ENCODE measurements at regions not wholly inside any gene's neighbourhood (a gene's known extent, or its start where the extent isn't known, plus 50 kb on each side); places are given as distances from the start of the nearest gene placed in this dataset.

DNA sequence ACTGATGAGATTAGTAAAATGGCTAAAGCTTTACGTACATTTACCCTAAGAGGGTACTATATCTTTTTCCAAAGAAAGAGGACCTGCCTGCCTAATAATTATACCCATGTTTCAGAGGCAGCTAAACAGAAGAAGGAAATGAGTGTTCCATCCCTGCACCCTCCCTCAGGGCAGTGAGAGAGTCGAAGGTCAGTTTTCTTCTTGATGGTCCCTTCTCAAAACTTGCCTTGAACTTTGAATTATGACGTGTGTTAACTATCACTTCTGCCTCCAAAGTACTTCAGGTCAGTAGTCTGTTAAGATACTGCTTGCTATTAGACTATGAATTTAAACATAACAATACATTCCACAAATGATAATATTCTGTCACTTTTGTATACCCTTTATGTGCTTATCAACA lies 294.8 kb upstream of the CHRM3 start:
- TF ChIP-seq, protein P1, sequence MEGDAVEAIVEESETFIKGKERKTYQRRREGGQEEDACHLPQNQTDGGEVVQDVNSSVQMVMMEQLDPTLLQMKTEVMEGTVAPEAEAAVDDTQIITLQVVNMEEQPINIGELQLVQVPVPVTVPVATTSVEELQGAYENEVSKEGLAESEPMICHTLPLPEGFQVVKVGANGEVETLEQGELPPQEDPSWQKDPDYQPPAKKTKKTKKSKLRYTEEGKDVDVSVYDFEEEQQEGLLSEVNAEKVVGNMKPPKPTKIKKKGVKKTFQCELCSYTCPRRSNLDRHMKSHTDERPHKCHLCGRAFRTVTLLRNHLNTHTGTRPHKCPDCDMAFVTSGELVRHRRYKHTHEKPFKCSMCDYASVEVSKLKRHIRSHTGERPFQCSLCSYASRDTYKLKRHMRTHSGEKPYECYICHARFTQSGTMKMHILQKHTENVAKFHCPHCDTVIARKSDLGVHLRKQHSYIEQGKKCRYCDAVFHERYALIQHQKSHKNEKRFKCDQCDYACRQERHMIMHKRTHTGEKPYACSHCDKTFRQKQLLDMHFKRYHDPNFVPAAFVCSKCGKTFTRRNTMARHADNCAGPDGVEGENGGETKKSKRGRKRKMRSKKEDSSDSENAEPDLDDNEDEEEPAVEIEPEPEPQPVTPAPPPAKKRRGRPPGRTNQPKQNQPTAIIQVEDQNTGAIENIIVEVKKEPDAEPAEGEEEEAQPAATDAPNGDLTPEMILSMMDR (IDR thresholded peaks at IDR 0.05; ENCODE audit: insufficient read depth, low read length, poor library complexity, severe bottlenecking), result no peak
- no peak for TF ChIP-seq EZH2phosphoT487 (conservative IDR thresholded peaks at IDR 0.05; ENCODE audit: low read length)
